ENCODE measurements at regions not wholly inside any gene's neighbourhood (a gene's known extent, or its start where the extent isn't known, plus 50 kb on each side); places are given as distances from the start of the nearest gene placed in this dataset.

- no peak for DNase-seq (ENCODE audit: low spot score)
- Histone ChIP-seq H3K36me3 (ENCODE audit: low read depth) (no peaks in the 10 kb centered on the region), H3K9me3 (ENCODE audit: severe bottlenecking) (no peaks in the 10 kb centered on the region), H3K4me3 (ENCODE audit: severe bottlenecking) (no peak overlapping the region), H3K27me3 (ENCODE audit: insufficient read depth, poor library complexity, severe bottlenecking) (no peaks in the 10 kb centered on the region), H3K4me1 (ENCODE audit: insufficient read depth, poor library complexity, severe bottlenecking) (no peaks in the 10 kb centered on the region), H3K27ac (ENCODE audit: poor library complexity, severe bottlenecking) (no peak overlapping the region)
- TF ChIP-seq CTCF (IDR thresholded peaks at IDR 0.05; ENCODE audit: poor library complexity, severe bottlenecking) = no peak
- ATAC-seq (ENCODE audit: low read depth) = no peak
Measured at GRCh38 chr6:155709262-155709661, 253.6 kb upstream of the NOX3 start.

GRCh38 chr6:155708100-155708499 is 252.5 kb upstream of the NOX3 start:
- H3K27ac ChIP-seq (ENCODE audit: poor library complexity, severe bottlenecking) = no peak overlapping the region
- H3K4me1 ChIP-seq (ENCODE audit: insufficient read depth, poor library complexity, severe bottlenecking) = no peaks in the 10 kb centered on the region
- H3K36me3 ChIP-seq (ENCODE audit: low read depth) = no peaks in the 10 kb centered on the region
- H3K4me3 ChIP-seq (ENCODE audit: severe bottlenecking) = no peak overlapping the region
- H3K27me3 ChIP-seq (ENCODE audit: insufficient read depth, poor library complexity, severe bottlenecking) = no peaks in the 10 kb centered on the region
- no peak for TF ChIP-seq CTCF (IDR thresholded peaks at IDR 0.05; ENCODE audit: poor library complexity, severe bottlenecking)
- no peak for DNase-seq (ENCODE audit: low spot score)
- no peaks in the 10 kb centered on the region for H3K9me3 ChIP-seq (ENCODE audit: severe bottlenecking)
- no peak for ATAC-seq (ENCODE audit: low read depth)

GRCh38 chr6:155706806-155707205 is 251.2 kb upstream of the NOX3 start:
- Histone ChIP-seq H3K27me3 (ENCODE audit: insufficient read depth, poor library complexity, severe bottlenecking) (no peaks in the 10 kb centered on the region), H3K9me3 (ENCODE audit: severe bottlenecking) (no peaks in the 10 kb centered on the region), H3K36me3 (ENCODE audit: low read depth) (no peaks in the 10 kb centered on the region), H3K4me3 (ENCODE audit: severe bottlenecking) (no peak overlapping the region), H3K27ac (ENCODE audit: poor library complexity, severe bottlenecking) (no peak overlapping the region), H3K4me1 (ENCODE audit: insufficient read depth, poor library complexity, severe bottlenecking) (no peaks in the 10 kb centered on the region)
- TF ChIP-seq CTCF (IDR thresholded peaks at IDR 0.05; ENCODE audit: poor library complexity, severe bottlenecking) = no peak
- DNase-seq (ENCODE audit: low spot score) (no peak), ATAC-seq (ENCODE audit: low read depth) (no peak)

GRCh38 chr6:155706341-155706740 is 250.7 kb upstream of the NOX3 start:
- ATAC-seq (ENCODE audit: low read depth) (no peak), DNase-seq (ENCODE audit: low spot score) (no peak)
- H3K4me1 ChIP-seq (ENCODE audit: insufficient read depth, poor library complexity, severe bottlenecking) = no peaks in the 10 kb centered on the region
- H3K36me3 ChIP-seq (ENCODE audit: low read depth) = no peaks in the 10 kb centered on the region
- H3K4me3 ChIP-seq (ENCODE audit: severe bottlenecking) = no peak overlapping the region
- TF ChIP-seq CTCF (IDR thresholded peaks at IDR 0.05; ENCODE audit: poor library complexity, severe bottlenecking) = no peak
- no peaks in the 10 kb centered on the region for H3K27me3 ChIP-seq (ENCODE audit: insufficient read depth, poor library complexity, severe bottlenecking)
- no peak overlapping the region for H3K27ac ChIP-seq (ENCODE audit: poor library complexity, severe bottlenecking)
- no peaks in the 10 kb centered on the region for H3K9me3 ChIP-seq (ENCODE audit: severe bottlenecking)

GRCh38 chr6:155701342-155701741 is 245.7 kb upstream of the NOX3 start:
- Histone ChIP-seq H3K36me3 (ENCODE audit: low read depth) (no peaks in the 10 kb centered on the region), H3K4me3 (ENCODE audit: severe bottlenecking) (no peak overlapping the region), H3K9me3 (ENCODE audit: severe bottlenecking) (no peaks in the 10 kb centered on the region), H3K27ac (ENCODE audit: poor library complexity, severe bottlenecking) (no peak overlapping the region), H3K27me3 (ENCODE audit: insufficient read depth, poor library complexity, severe bottlenecking) (no peaks in the 10 kb centered on the region), H3K4me1 (ENCODE audit: insufficient read depth, poor library complexity, severe bottlenecking) (no peaks in the 10 kb centered on the region)
- ATAC-seq (ENCODE audit: low read depth) (no peak), DNase-seq (ENCODE audit: low spot score) (no peak)
- no peak for TF ChIP-seq CTCF (IDR thresholded peaks at IDR 0.05; ENCODE audit: poor library complexity, severe bottlenecking)

Measured in RWPE2 (cell line).